ENCODE measurements at regions not wholly inside any gene's neighbourhood (a gene's known extent, or its start where the extent isn't known, plus 50 kb on each side); places are given as distances from the start of the nearest gene placed in this dataset.

GRCh38 chr1:234972411-234973191 lies 156.0 kb downstream of the TOMM20 start:
- no peak for DNase-seq

GRCh38 chr1:234971586-234972297 lies 156.9 kb downstream of the TOMM20 start:
- no peak for DNase-seq

- DNase-seq: no peak
These were observed 157.7 kb downstream of the TOMM20 start for GRCh38 chr1:234970731-234971476.

GRCh38 chr1:234970401-234970730 lies 158.3 kb downstream of the TOMM20 start:
- DNase-seq: no peak

GRCh38 chr1:234969581-234970400 lies 158.8 kb downstream of the TOMM20 start:
- DNase-seq: no peak

GRCh38 chr1:234969011-234969441 lies 159.6 kb downstream of the TOMM20 start:
- no peak for DNase-seq

- DNase-seq: no peak
These were observed 160.2 kb downstream of the TOMM20 start for GRCh38 chr1:234968451-234968850.

- DNase-seq: no peak
These were observed 161.5 kb downstream of the TOMM20 start for GRCh38 chr1:234967121-234967520.

GRCh38 chr1:234965111-234965510 lies 163.5 kb downstream of the TOMM20 start:
- DNase-seq: no peak

- no peak for DNase-seq
These were observed 164.5 kb downstream of the TOMM20 start for GRCh38 chr1:234963904-234964702.

- peak; percentile 99 for DNase-seq
These were observed 165.3 kb downstream of the TOMM20 start for GRCh38 chr1:234963180-234963903.

- DNase-seq: peak; percentile 86
These were observed 166.2 kb downstream of the TOMM20 start for GRCh38 chr1:234962340-234962989.

- DNase-seq: no peak
These were observed 166.9 kb downstream of the TOMM20 start for GRCh38 chr1:234961456-234962339.

- DNase-seq: no peak
These were observed 167.7 kb downstream of the TOMM20 start for GRCh38 chr1:234960722-234961455.

GRCh38 chr1:234958706-234959657 lies 169.7 kb downstream of the TOMM20 start:
- DNase-seq: no peak

- no peak for DNase-seq
These were observed 170.5 kb downstream of the TOMM20 start for GRCh38 chr1:234958066-234958705.

Measured in SIG-M5 (cell line).